Fibroblast of the aortic adventitia (primary cell): ENCODE measurements at regions not wholly inside any gene's neighbourhood (a gene's known extent, or its start where the extent isn't known, plus 50 kb on each side); places are given as distances from the start of the nearest gene placed in this dataset.

Experiments
- DNase-seq: peaks from one replicate; pipeline ENCODE4 v3.0.0-alpha.2; 2010; ENCODE audit warnings: low read depth
- H3K4me3 ChIP-seq: 2 replicates; pipeline ENCODE4 v1.5.1; 2011; ENCODE audit warnings: low read depth, mild to moderate bottlenecking, control low read depth, low read length, moderate library complexity
- TF ChIP-seq, protein P1 (sequence below): IDR thresholded peaks from 2 replicates; pipeline ENCODE4 v1.5.1; 2011; ENCODE audit warnings: mild to moderate bottlenecking, low read length, control low read depth, inconsistent platforms; ENCODE audit not compliant: insufficient read depth

GRCh38 chr6:81085431-81085790 lies 667.1 kb downstream of the TENT5A start:
- H3K4me3 ChIP-seq = no peak overlapping the region
- no peak for DNase-seq
- TF ChIP-seq, protein P1, sequence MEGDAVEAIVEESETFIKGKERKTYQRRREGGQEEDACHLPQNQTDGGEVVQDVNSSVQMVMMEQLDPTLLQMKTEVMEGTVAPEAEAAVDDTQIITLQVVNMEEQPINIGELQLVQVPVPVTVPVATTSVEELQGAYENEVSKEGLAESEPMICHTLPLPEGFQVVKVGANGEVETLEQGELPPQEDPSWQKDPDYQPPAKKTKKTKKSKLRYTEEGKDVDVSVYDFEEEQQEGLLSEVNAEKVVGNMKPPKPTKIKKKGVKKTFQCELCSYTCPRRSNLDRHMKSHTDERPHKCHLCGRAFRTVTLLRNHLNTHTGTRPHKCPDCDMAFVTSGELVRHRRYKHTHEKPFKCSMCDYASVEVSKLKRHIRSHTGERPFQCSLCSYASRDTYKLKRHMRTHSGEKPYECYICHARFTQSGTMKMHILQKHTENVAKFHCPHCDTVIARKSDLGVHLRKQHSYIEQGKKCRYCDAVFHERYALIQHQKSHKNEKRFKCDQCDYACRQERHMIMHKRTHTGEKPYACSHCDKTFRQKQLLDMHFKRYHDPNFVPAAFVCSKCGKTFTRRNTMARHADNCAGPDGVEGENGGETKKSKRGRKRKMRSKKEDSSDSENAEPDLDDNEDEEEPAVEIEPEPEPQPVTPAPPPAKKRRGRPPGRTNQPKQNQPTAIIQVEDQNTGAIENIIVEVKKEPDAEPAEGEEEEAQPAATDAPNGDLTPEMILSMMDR = no peak

GRCh38 chr6:81084776-81085430 lies 667.6 kb downstream of the TENT5A start:
- H3K4me3 ChIP-seq = no peak overlapping the region
- peak; percentile 4 for DNase-seq
- TF ChIP-seq, protein P1 = no peak

GRCh38 chr6:81075974-81076373 lies 676.5 kb downstream of the TENT5A start:
- H3K4me3 ChIP-seq = no peak overlapping the region
- TF ChIP-seq, protein P1 = peak; percentile 64
- peak; percentile 19 for DNase-seq

- TF ChIP-seq, protein P1 = no peak
- DNase-seq = no peak
- H3K4me3 ChIP-seq = no peak overlapping the region
Measured at GRCh38 chr6:81073318-81073717, 679.2 kb downstream of the TENT5A start.

- TF ChIP-seq, protein P1 = no peak
- no peak for DNase-seq
- H3K4me3 ChIP-seq = no peak overlapping the region
Measured at GRCh38 chr6:81071121-81071520, 681.4 kb downstream of the TENT5A start.

DNA sequence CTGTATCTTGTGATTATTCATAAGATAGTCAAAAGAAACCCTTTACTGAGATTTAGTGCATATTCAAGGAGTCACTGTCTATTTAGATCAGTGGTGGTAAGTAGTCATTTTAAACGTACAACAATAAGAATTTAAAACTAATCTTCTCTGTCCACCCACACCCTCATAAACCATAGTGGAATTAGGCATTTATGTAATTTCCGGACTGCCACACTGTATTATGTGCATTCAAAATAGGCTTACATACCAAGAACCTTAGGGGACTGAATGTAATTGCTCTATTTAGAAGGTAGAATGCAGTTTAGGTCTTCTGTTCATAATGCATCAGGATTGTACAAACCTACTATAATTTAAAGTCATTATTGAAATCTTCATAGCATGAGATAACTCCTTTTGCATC lies 685.4 kb downstream of the TENT5A start:
- TF ChIP-seq, protein P1 = no peak
- DNase-seq = no peak
- no peak overlapping the region for H3K4me3 ChIP-seq

DNA sequence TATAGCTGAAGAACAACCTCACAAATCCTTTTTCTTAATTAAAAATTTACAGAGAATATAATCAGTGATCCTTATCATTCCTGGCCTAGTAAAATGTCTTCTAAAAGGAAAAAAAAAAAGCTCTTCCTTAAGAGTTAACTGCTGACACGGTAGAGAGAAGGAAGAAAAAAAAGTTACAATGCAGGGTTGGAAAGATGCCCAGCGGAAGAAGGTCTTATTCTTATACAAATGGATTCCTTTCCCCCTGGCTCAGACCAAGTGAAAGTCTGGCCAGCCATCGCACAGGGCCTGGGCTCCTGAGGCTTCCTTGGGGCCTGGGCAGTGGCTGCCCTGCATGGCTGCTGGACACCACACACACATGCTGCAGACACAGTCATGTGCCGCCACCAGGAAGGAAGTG lies 688.6 kb downstream of the TENT5A start:
- no peak for DNase-seq
- TF ChIP-seq, protein P1 = no peak
- no peak overlapping the region for H3K4me3 ChIP-seq
